ENCODE measurements at regions not wholly inside any gene's neighbourhood (a gene's known extent, or its start where the extent isn't known, plus 50 kb on each side); places are given as distances from the start of the nearest gene placed in this dataset.

GRCh38 chr2:37857575-37858399 is 67.3 kb upstream of the RMDN2 start:
- no peak for DNase-seq (ENCODE audit: low read depth)
- TF ChIP-seq CTCF (IDR thresholded peaks at IDR 0.05; ENCODE audit: insufficient read depth, low read depth, low read length, missing control alignments) = no peak
- no peak overlapping the region for H3K4me3 ChIP-seq (ENCODE audit: low read depth, low read length)

- no peak for DNase-seq (ENCODE audit: low read depth)
- no peak overlapping the region for H3K4me3 ChIP-seq (ENCODE audit: low read depth, low read length)
- no peak for TF ChIP-seq CTCF (IDR thresholded peaks at IDR 0.05; ENCODE audit: insufficient read depth, low read depth, low read length, missing control alignments)
These were observed 66.7 kb upstream of the RMDN2 start for GRCh38 chr2:37858400-37858711.

GRCh38 chr2:37858725-37859267 is 66.3 kb upstream of the RMDN2 start:
- no peak overlapping the region for H3K4me3 ChIP-seq (ENCODE audit: low read depth, low read length)
- no peak for TF ChIP-seq CTCF (IDR thresholded peaks at IDR 0.05; ENCODE audit: insufficient read depth, low read depth, low read length, missing control alignments)

GRCh38 chr2:37862620-37863019 is 62.5 kb upstream of the RMDN2 start:
- no peak for DNase-seq (ENCODE audit: low read depth)
- H3K4me3 ChIP-seq (ENCODE audit: low read depth, low read length) = no peak overlapping the region
- no peak for TF ChIP-seq CTCF (IDR thresholded peaks at IDR 0.05; ENCODE audit: insufficient read depth, low read depth, low read length, missing control alignments)

More at GRCh38 chr2:37858725-37859267, 66.3 kb upstream of the RMDN2 start:
- no peak for DNase-seq (ENCODE audit: low read depth)

- no peak for TF ChIP-seq CTCF (IDR thresholded peaks at IDR 0.05; ENCODE audit: insufficient read depth, low read depth, low read length, missing control alignments)
- DNase-seq (ENCODE audit: low read depth) = no peak
- H3K4me3 ChIP-seq (ENCODE audit: low read depth, low read length) = no peak overlapping the region
These were observed 60.9 kb upstream of the RMDN2 start for GRCh38 chr2:37864217-37864616.

- no peak for DNase-seq (ENCODE audit: low read depth)
- no peak for TF ChIP-seq CTCF (IDR thresholded peaks at IDR 0.05; ENCODE audit: insufficient read depth, low read depth, low read length, missing control alignments)
- no peak overlapping the region for H3K4me3 ChIP-seq (ENCODE audit: low read depth, low read length)
These were observed 59.4 kb upstream of the RMDN2 start for GRCh38 chr2:37865640-37866039.

Data from GM12865 (cell line).